HG02870 (cell line): ENCODE measurements at regions not wholly inside any gene's neighbourhood (a gene's known extent, or its start where the extent isn't known, plus 50 kb on each side); places are given as distances from the start of the nearest gene placed in this dataset.

Experiments used
- ATAC-seq: cut with Tn5 transposase; IDR thresholded peaks from one replicate; pipeline ENCODE4 v1.9.1; 2021; ENCODE audit warnings: mild to moderate bottlenecking, moderate library complexity; ENCODE audit not compliant: unreplicated experiment

DNA sequence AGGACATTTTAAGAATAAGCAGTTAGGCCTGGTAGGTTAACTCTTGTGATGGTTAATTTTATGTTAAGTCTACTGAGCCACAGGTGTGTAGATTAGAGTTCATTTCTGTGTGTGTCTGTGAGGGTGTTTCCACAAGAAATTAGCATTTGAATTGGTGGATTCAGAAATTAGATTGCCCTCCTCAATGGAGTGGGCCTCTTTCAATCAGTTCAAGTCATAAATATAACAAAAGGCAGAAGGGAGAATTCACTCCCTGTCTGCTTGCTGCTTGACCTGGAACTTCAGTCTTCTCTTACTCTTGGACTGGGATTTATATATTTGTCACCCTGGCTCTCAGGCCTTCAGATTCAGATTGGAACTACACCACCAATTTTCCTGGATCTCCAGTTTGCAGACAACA, 55.3 kb upstream of the POM121L12 start:
- no peak for ATAC-seq

GRCh38 chr7:52973126-52973525, 62.3 kb upstream of the POM121L12 start:
- ATAC-seq: no peak

- no peak for ATAC-seq
Observed at GRCh38 chr7:52962402-52963076, 72.9 kb upstream of the POM121L12 start.

DNA sequence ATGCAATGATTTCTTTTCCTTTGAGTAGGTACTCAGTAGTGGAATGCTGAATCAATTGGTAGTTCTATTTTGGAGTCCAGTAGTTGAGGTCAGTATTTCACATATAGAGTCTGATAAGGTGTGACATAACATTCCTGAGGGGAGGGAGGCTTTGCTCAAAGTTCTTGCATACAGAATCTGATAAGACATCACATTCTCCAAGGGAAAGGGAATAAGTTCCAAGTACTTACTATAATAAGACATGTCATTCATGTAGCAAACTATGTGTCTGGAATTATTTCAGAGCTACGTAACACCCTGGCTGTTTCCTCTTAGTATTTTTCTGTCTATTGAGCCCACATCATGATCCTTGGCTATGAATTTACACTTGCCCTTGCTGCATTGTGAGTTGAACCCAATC, 74.3 kb upstream of the POM121L12 start:
- ATAC-seq: no peak

GRCh38 chr7:52959878-52960660, 75.4 kb upstream of the POM121L12 start:
- ATAC-seq: no peak

DNA sequence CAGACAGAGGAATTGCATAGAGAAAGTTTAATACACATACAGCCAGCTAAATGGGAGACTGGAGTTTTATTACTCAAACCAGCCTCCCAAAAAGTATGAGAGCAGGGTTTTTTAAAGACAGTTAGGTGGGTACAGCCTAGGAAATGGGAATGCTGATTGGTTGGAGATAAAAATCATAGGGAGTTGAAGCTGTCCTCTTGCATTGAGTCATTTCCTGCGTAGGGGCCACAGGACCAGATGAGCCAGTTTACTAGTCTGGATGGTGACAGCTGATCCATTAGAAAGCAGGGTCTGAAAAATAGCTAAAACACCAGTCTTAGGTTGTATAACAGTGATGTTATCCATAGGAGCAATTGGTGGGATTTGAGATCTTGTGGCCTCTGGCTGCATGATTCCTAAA, 76.1 kb upstream of the POM121L12 start:
- no peak for ATAC-seq

GRCh38 chr7:52958621-52959140, 76.8 kb upstream of the POM121L12 start:
- no peak for ATAC-seq

DNA sequence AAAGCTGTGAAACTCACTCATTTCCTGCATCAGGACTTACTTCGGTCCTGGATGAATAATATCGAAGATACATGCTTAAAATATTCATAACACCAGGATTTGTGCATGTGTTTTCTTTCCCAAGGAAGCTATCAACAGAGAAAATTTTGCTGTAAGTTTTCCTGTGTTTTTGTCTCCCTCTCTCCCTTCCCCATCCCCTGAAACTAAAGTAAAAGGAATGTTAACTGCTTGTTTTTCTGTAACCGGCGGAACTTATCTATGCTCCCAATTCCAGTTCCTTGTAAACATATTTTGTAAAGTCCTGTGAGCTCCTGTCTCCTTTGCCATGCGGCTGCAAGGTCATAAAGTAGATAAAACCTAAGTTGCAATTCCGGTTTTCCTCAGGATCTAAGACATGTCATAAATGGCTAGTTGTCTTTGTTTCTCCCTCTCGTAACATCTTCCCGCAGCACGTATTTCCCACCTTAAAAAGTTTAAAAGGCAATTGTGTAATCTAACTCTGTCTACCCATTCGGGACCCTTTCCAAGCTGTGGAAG, 79.0 kb upstream of the POM121L12 start:
- ATAC-seq: no peak

GRCh38 chr7:52955522-52955921, 79.9 kb upstream of the POM121L12 start:
- ATAC-seq: no peak

- ATAC-seq: no peak
Observed at GRCh38 chr7:52944921-52945320, 90.5 kb upstream of the POM121L12 start.

GRCh38 chr7:52940481-52940880, 95.0 kb upstream of the POM121L12 start:
- no peak for ATAC-seq

- ATAC-seq: no peak
Observed at GRCh38 chr7:52938455-52939133, 96.8 kb upstream of the POM121L12 start.

- ATAC-seq: no peak
Observed at GRCh38 chr7:52936750-52937149, 98.7 kb upstream of the POM121L12 start.

DNA sequence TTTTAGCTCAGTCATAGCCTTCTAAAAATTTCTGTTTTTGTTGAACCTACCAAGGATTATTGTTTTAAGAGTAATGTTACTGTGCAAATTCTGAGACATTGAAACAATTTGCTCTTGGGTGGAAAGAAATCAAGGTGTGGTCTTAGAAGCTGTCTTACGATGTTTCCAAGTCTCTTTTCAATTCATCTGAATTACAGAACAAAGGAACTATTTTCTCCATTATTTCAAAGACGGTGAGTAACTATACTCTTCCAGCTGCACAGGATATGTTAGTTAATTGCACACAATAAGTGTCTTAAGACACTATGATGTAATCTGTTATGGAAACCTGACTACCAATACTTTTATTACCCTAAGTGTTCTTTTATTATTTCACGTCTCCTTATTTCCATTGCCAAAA, 106.8 kb upstream of the POM121L12 start:
- no peak for ATAC-seq

DNA sequence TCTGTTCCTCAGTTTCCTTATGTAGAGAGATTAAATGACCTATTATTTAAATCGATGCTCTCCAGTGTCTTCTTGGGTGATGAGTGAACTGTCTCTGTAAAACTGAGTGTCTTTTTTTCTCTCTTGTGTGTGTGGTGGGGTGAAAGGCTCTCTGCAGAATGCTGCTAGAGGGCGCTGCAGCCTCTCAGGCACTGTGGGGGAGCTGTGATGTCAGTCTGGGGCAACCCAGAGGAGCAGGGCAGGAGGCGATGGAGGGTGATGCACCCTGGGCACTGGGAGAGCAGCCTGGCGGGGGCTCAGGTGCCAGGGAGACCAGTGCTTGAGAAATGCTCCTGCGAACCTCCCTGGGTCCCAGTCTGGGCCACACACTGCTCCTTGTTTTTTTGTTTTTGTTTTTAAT, 110.1 kb upstream of the POM121L12 start:
- no peak for ATAC-seq

DNA sequence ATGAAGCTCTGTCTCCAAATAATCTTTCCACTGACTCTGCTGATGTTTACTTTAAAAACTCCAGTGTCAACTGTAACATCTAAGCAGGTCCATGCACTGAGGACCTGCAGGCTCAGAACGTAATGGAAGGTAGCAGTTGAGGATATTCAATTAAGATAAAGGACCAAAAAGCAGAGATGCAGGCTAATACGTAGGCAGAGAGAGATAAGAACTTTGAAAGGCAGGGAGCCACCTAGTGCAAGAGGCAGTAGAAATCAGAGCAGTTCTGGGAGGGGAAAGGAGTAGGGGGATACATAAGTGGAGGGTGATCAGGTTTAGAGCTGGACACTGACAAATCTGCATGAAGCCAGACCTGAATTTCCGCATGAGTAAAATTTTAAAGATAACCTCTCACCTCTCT, 114.5 kb upstream of the POM121L12 start:
- no peak for ATAC-seq

DNA sequence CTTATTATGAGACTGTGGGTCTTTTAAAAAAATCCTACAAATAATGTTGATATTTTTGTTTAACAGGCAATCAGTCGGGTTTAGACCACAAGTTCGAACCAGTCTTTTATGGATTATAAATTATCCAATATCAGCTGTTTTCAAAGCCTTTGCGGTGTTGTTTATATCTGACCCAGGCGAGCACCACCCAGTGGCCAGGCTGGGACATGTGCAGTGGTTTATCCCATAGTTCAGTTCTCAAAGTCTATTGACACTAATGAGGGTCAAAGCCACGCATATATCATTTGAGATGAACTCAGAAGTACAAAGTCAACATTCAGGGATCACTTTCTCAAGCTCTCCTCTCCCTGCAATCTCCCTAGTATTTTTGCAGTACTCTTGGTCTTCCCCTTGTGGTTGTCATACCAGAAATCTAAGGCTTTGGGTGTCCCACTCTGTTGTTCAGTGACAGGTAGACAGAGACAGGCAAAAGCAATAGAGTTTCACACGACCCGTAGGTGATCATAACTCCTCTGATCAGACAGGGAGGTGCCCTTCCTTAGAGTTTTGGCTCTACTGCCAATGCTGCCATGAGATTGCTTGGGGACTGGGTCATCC, 117.4 kb upstream of the POM121L12 start:
- no peak for ATAC-seq

DNA sequence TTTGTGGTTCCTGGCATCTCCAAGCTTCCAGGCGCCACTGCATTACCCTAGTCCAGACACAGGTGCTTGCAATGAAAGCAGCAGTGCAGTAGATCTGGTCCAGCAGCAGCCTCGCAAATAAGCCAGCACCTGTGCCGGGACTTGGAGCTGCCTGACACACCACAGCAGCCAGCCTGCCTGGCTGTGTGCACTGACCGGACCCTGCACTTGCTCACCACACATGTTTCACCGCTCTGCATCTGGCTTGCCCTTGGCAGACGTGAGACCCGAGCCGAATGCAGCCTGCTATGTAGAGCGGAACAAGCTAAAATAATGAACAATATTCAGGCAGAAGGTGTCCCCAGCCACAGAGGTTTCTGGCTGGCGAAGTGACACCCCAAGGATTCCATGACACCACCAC, 123.6 kb upstream of the POM121L12 start:
- no peak for ATAC-seq

DNA sequence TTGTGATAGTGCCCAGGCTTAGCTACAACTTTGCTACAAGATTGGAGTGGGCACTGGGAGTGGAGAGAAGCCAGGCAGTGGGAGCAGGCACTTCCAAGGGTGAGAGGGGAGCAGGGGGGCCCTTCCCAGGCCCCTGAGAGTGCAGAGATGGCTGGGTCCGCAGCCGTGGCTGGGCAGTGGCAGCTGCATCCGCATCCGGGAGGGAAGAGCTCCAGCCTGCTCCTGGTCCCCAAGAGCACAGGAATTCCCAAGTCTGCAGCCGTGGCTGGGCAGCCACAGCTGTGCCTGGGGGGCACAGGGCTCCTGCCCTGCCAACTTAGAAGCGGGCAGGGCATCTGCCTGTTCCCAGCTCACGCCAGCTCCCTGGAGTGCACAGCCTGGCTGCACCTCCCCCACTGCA, 124.1 kb upstream of the POM121L12 start:
- ATAC-seq: no peak

DNA sequence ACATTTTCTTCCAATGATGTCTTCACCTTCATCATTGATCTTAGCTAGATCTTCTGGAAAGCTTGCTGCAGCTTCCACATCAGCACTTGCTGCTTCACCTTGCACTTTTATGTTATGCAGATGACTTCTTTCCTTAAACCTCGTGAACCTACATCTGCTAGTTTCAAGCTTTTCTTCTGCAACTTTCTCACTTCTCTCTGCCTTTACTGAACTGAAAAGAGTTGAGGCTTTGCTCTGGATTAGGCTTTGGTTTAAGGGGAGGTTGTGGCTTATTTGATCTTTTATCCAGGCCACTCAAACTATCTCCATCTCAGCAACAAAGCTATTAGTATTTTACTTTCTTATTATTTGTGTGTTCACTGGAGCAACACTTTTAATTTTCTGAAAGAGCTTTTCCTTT, 125.5 kb upstream of the POM121L12 start:
- ATAC-seq: no peak

- no peak for ATAC-seq
Observed at GRCh38 chr7:52909131-52909530, 126.3 kb upstream of the POM121L12 start.
